C4-2B (cell line): ENCODE measurements at regions not wholly inside any gene's neighbourhood (a gene's known extent, or its start where the extent isn't known, plus 50 kb on each side); places are given as distances from the start of the nearest gene placed in this dataset.

Source experiments
- CTCF ChIP-seq: fragments of 450-650 bp; conservative IDR thresholded peaks from 2 replicates; pipeline ENCODE4 v1.5.1; 2017; ENCODE audit warnings: mild to moderate bottlenecking
- ZFX ChIP-seq: fragments of 450-650 bp; IDR thresholded peaks from 2 replicates; pipeline ENCODE4 v1.6.1; 2017

GRCh38 chr16:50998411-50998810, 152.7 kb downstream of the SALL1 start:
- TF ChIP-seq CTCF (no peak), ZFX (no peak)
